Left renal cortex interstitium (tissue), 4 donors: ENCODE measurements at regions not wholly inside any gene's neighbourhood (a gene's known extent, or its start where the extent isn't known, plus 50 kb on each side); places are given as distances from the start of the nearest gene placed in this dataset.
"Not testable (repeated sequence)": the region's sequence is repeated elsewhere in the genome, so short reads cannot be mapped to it uniquely, and the experiment has no call there.

Source experiments
- DNase-seq, 4 donors: peaks; one replicate each; pipeline ENCODE4 v3.0.0-alpha.2; 2013; ENCODE audit warnings: low read depth in 4 of 4, low spot score in 2 of 4, missing footprints in 1 of 4

GRCh38 chr2:13143451-13143850, 426.7 kb downstream of the TRIB2 start:
- no peak for DNase-seq

- no peak for DNase-seq
Measured at GRCh38 chr2:13156916-13157315, 440.2 kb downstream of the TRIB2 start.

GRCh38 chr2:13158466-13158865, 441.7 kb downstream of the TRIB2 start:
- DNase-seq: no peak

- DNase-seq: no peak
Measured at GRCh38 chr2:13180729-13181128, 464.0 kb downstream of the TRIB2 start.

- DNase-seq: no peak
Measured at GRCh38 chr2:13193075-13193474, 476.3 kb downstream of the TRIB2 start.

- peak in 3 of 4 donors; percentile 6 to 13 (median 9) for DNase-seq
Measured at GRCh38 chr2:13193900-13194299, 477.2 kb downstream of the TRIB2 start.

- no peak for DNase-seq
Measured at GRCh38 chr2:13195270-13195669, 478.5 kb downstream of the TRIB2 start.

GRCh38 chr2:13197248-13197647, 480.5 kb downstream of the TRIB2 start:
- DNase-seq: no peak

GRCh38 chr2:13201924-13202323, 485.2 kb downstream of the TRIB2 start:
- DNase-seq: no peak

GRCh38 chr2:13212115-13212514, 495.4 kb downstream of the TRIB2 start:
- DNase-seq: no peak

- DNase-seq: no peak
Measured at GRCh38 chr2:13218205-13218604, 501.5 kb downstream of the TRIB2 start.

- DNase-seq: no peak
Measured at GRCh38 chr2:13227578-13227977, 510.8 kb downstream of the TRIB2 start.

GRCh38 chr2:13230221-13230620, 513.5 kb downstream of the TRIB2 start:
- no peak for DNase-seq

GRCh38 chr2:13240061-13240460, 523.3 kb downstream of the TRIB2 start:
- DNase-seq: no peak

- DNase-seq: no peak
Measured at GRCh38 chr2:13240789-13241487, 524.2 kb downstream of the TRIB2 start.

- no peak for DNase-seq
Measured at GRCh38 chr2:13252615-13253014, 535.9 kb downstream of the TRIB2 start.

- no peak for DNase-seq
Measured at GRCh38 chr2:13255485-13255884, 538.7 kb downstream of the TRIB2 start.

GRCh38 chr2:13260402-13260801, 543.7 kb downstream of the TRIB2 start:
- DNase-seq: peak in 1 of 4 donors; percentile 7

- no peak for DNase-seq
Measured at GRCh38 chr2:13266166-13266565, 549.4 kb downstream of the TRIB2 start.

- DNase-seq: no peak
Measured at GRCh38 chr2:13284688-13285087, 568.0 kb downstream of the TRIB2 start.

GRCh38 chr2:13289310-13289709, 572.6 kb downstream of the TRIB2 start:
- DNase-seq: no peak

GRCh38 chr2:13308478-13308805, 591.7 kb downstream of the TRIB2 start:
- not testable (repeated sequence) for DNase-seq

GRCh38 chr2:13308989-13309388, 592.3 kb downstream of the TRIB2 start:
- DNase-seq: no peak
